Hepatocyte (in vitro differentiated cells): ENCODE measurements at regions not wholly inside any gene's neighbourhood (a gene's known extent, or its start where the extent isn't known, plus 50 kb on each side); places are given as distances from the start of the nearest gene placed in this dataset.

Source experiments
- CTCF ChIP-seq: fragments of 200-600 bp; sonication (generic); IDR thresholded peaks from 2 replicates; pipeline ENCODE4 v1.5.1; 2016; ENCODE audit warnings: antibody characterized with exemption, mild to moderate bottlenecking; ENCODE audit not compliant: poor library complexity
- EZH2 ChIP-seq: fragments of 200-600 bp; sonication (generic); IDR thresholded peaks from 2 replicates; pipeline ENCODE4 v1.6.1; 2016; ENCODE audit warnings: antibody characterized with exemption, mild to moderate bottlenecking, borderline replicate concordance
- EZH2phosphoT487 ChIP-seq: fragments of 200-600 bp; sonication (generic); IDR thresholded peaks from one replicate; pipeline ENCODE4 v1.6.1; 2018; ENCODE audit warnings: antibody characterized with exemption, mild to moderate bottlenecking, low read depth, moderate library complexity; ENCODE audit not compliant: unreplicated experiment, severe bottlenecking

GRCh38 chr2:59996855-59997254 is 556.6 kb downstream of the BCL11A start:
- TF ChIP-seq CTCF (no peak), EZH2 (no peak), EZH2phosphoT487 (no peak)
